ENCODE measurements at regions not wholly inside any gene's neighbourhood (a gene's known extent, or its start where the extent isn't known, plus 50 kb on each side); places are given as distances from the start of the nearest gene placed in this dataset.

DNA sequence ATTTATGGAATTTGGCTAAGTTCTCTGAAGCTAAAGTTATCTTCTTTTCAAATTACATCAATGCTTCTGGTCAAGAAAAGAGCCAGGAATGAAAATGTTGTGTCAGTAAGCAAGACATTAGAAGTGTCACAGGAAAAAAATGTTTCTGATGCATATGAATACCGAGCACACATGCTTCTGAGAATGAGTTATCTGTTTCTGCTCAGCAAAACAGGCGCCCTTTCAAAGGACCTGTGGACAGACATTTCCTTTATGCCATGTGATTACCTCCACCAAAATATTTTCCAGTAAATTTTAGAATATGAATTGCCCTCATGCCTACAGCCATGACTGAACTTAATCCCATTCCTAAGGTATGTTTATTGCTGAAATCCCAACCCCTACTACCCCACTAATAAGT, 55.4 kb upstream of the RNF180 start:
- Histone ChIP-seq H3K18ac (ENCODE audit: insufficient read length, low read depth, low read length) (no peak overlapping the region), H3K4me2 (ENCODE audit: insufficient read depth, insufficient read length, low read length) (no peak overlapping the region), H3K27ac (ENCODE audit: insufficient read length, low read depth, low read length) (no peak overlapping the region), H3K4ac (ENCODE audit: low read depth, low read length) (no peak overlapping the region), H2AFZ (ENCODE audit: low read length) (no peak overlapping the region), H3K9me3 (ENCODE audit: control insufficient read depth, low read depth, low read length) (no peaks in the 10 kb centered on the region), H3K23me2 (ENCODE audit: insufficient read length, low read depth, low read length, poor library complexity, severe bottlenecking) (no peaks in the 10 kb centered on the region), H3K56ac (ENCODE audit: insufficient read length, low read depth, low read length) (no peak overlapping the region), H3K79me2 (ENCODE audit: insufficient read depth, low read length) (no peaks in the 10 kb centered on the region), H2BK12ac (ENCODE audit: insufficient read length, low read depth, low read length) (no peak overlapping the region), H2BK120ac (ENCODE audit: low read depth, low read length, poor library complexity, severe bottlenecking) (no peak overlapping the region), H2BK5ac (ENCODE audit: insufficient read length, low read length) (no peak overlapping the region), H3K27me3 (ENCODE audit: insufficient read depth, low read length) (no peaks in the 10 kb centered on the region), H4K91ac (ENCODE audit: insufficient read length, low read depth, low read length) (no peak overlapping the region), H3K4me1 (ENCODE audit: insufficient read depth, low read length) (no peaks in the 10 kb centered on the region), H4K8ac (replicated peaks; ENCODE audit: insufficient read length, low read depth, low read length) (no peak overlapping the region), H2BK15ac (ENCODE audit: low read depth, low read length) (no peak overlapping the region), H3K9ac (ENCODE audit: extremely low read depth, insufficient read length, low read length) (no peak overlapping the region), H4K5ac (ENCODE audit: insufficient read length, low read depth, low read length) (no peak overlapping the region), H4K20me1 (ENCODE audit: control insufficient read depth, insufficient read depth, insufficient read length) (no peaks in the 10 kb centered on the region), H3K14ac (ENCODE audit: insufficient read depth, low read length) (no peak overlapping the region), H3K23ac (ENCODE audit: insufficient read length, low read depth, low read length) (no peak overlapping the region), H3T11ph (ENCODE audit: low read length) (no peak overlapping the region), H3K79me1 (ENCODE audit: insufficient read depth, low read depth, low read length, poor library complexity, severe bottlenecking) (no peaks in the 10 kb centered on the region), H2BK20ac (ENCODE audit: low read depth, low read length, poor library complexity, severe bottlenecking) (no peak overlapping the region), H2AK5ac (ENCODE audit: insufficient read length, low read length) (no peak overlapping the region)
- H3K4me1 Mint-ChIP-seq: peaks cover 0 to 2% of the 10 kb centered on the region in 2 experiments; a peak in 1 of 4 replicates
- no peak overlapping the region; a peak in 1 of 7 replicates for H3K27ac Mint-ChIP-seq
- TF ChIP-seq CTCF (conservative IDR thresholded peaks at IDR 0.05): no peak
- no CpG with 5 or more reads among the region's 2 CpGs for WGBS (ENCODE audit: extremely low coverage, insufficient read length, low lambda C conversion rate)
- peaks cover 0 to 9% (median 0%) of the 10 kb centered on the region in 3 experiments; a peak in 1 of 7 replicates for H3K36me3 Mint-ChIP-seq (ENCODE audit: insufficient read depth in 1 of 3, low read depth in 3 of 3)
- DNase-seq: no peak
- no peaks in the 10 kb centered on the region for H3K27me3 Mint-ChIP-seq (ENCODE audit: low read depth)
- no peak overlapping the region for H3K4me3 Mint-ChIP-seq
- peaks cover 10 to 17% of the 10 kb centered on the region in 2 experiments for H3K9me3 Mint-ChIP-seq

All from H9 (cell line).